Lower leg skin (tissue), 3 donors: ENCODE measurements at regions not wholly inside any gene's neighbourhood (a gene's known extent, or its start where the extent isn't known, plus 50 kb on each side); places are given as distances from the start of the nearest gene placed in this dataset.

Experiments
- POLR2A ChIP-seq, 2 donors: fragments of 450-650 bp; IDR thresholded peaks; one replicate each; pipeline ENCODE4 v1.6.1; 2016 to 2017; ENCODE audit warnings: antibody characterized with exemption in 2 of 2, mild to moderate bottlenecking in 1 of 2, moderate library complexity in 1 of 2
- TF ChIP-seq, protein P1 (sequence below), 3 donors: fragments of 450-650 bp; IDR thresholded peaks; one replicate each; pipeline ENCODE4 v1.5.1; 2016; ENCODE audit warnings: antibody characterized with exemption in 3 of 3, mild to moderate bottlenecking in 3 of 3, moderate library complexity in 2 of 3

DNA sequence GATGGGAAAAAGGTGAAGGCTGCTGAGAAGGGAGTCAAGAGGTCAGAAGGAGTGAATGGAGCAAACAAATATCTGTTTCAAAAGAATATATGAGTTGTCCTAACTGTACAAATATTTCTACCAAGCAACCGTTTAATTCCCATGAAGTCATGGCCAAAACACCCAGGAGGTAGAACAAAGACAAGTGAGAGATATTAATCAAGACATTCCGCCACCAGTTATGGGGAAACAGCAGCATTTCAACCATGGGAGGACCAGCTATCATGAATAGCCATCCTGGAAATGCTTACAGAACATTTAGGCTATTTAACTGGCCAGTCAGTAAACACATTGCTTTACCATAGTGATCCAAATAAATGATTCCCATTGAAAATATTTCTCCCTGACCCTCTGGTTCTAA, 396.3 kb downstream of the IRS1 start:
- TF ChIP-seq, protein P1, sequence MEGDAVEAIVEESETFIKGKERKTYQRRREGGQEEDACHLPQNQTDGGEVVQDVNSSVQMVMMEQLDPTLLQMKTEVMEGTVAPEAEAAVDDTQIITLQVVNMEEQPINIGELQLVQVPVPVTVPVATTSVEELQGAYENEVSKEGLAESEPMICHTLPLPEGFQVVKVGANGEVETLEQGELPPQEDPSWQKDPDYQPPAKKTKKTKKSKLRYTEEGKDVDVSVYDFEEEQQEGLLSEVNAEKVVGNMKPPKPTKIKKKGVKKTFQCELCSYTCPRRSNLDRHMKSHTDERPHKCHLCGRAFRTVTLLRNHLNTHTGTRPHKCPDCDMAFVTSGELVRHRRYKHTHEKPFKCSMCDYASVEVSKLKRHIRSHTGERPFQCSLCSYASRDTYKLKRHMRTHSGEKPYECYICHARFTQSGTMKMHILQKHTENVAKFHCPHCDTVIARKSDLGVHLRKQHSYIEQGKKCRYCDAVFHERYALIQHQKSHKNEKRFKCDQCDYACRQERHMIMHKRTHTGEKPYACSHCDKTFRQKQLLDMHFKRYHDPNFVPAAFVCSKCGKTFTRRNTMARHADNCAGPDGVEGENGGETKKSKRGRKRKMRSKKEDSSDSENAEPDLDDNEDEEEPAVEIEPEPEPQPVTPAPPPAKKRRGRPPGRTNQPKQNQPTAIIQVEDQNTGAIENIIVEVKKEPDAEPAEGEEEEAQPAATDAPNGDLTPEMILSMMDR (IDR thresholded peaks at IDR 0.05): no peak
- TF ChIP-seq POLR2A (IDR thresholded peaks at IDR 0.05): no peak
